ENCODE measurements at regions not wholly inside any gene's neighbourhood (a gene's known extent, or its start where the extent isn't known, plus 50 kb on each side); places are given as distances from the start of the nearest gene placed in this dataset.

GRCh38 chr13:44305286-44305685 is 68.3 kb upstream of the SERP2 start:
- Histone ChIP-seq H3K27me3 (no peaks in the 10 kb centered on the region), H3K27ac (no peak overlapping the region), H3K9me3 (no peaks in the 10 kb centered on the region), H3K36me3 (no peaks in the 10 kb centered on the region), H3K4me3 (ENCODE audit: low read depth in 1 of 2, low read length in 1 of 2) (no peak overlapping the region), H3K4me1 (ENCODE audit: control insufficient read depth in 1 of 2, insufficient read depth in 1 of 2, low read depth in 1 of 2, low read length in 1 of 2) (peaks cover 11 to 19% of the 10 kb centered on the region in 2 experiments)
- no peak for TF ChIP-seq CTCF (IDR thresholded peaks at IDR 0.05)

- TF ChIP-seq CTCF (IDR thresholded peaks at IDR 0.05), result no peak
- no peaks in the 10 kb centered on the region for H3K27me3 ChIP-seq
- no peaks in the 10 kb centered on the region for H3K36me3 ChIP-seq
- peaks cover 9 to 15% of the 10 kb centered on the region in 2 experiments for H3K4me1 ChIP-seq (ENCODE audit: control insufficient read depth in 1 of 2, insufficient read depth in 1 of 2, low read depth in 1 of 2, low read length in 1 of 2)
- H3K9me3 ChIP-seq, result no peaks in the 10 kb centered on the region
- H3K4me3 ChIP-seq (ENCODE audit: low read depth in 1 of 2, low read length in 1 of 2), result no peak overlapping the region
- H3K27ac ChIP-seq, result no peak overlapping the region
These were observed 67.7 kb upstream of the SERP2 start for GRCh38 chr13:44305917-44306370.

- H3K36me3 ChIP-seq, result no peaks in the 10 kb centered on the region
- peaks cover 3 to 9% of the 10 kb centered on the region in 2 experiments for H3K4me1 ChIP-seq (ENCODE audit: control insufficient read depth in 1 of 2, insufficient read depth in 1 of 2, low read depth in 1 of 2, low read length in 1 of 2)
- H3K27me3 ChIP-seq, result no peaks in the 10 kb centered on the region
- TF ChIP-seq CTCF (IDR thresholded peaks at IDR 0.05), result no peak
- no peak overlapping the region for H3K27ac ChIP-seq
- H3K4me3 ChIP-seq (ENCODE audit: low read depth in 1 of 2, low read length in 1 of 2), result no peak overlapping the region
- H3K9me3 ChIP-seq, result no peaks in the 10 kb centered on the region
These were observed 67.0 kb upstream of the SERP2 start for GRCh38 chr13:44306371-44307192.

GRCh38 chr13:44307255-44307654 is 66.4 kb upstream of the SERP2 start:
- no peaks in the 10 kb centered on the region for H3K27me3 ChIP-seq
- TF ChIP-seq CTCF (IDR thresholded peaks at IDR 0.05), result no peak
- no peaks in the 10 kb centered on the region for H3K9me3 ChIP-seq
- H3K4me1 ChIP-seq (ENCODE audit: control insufficient read depth in 1 of 2, insufficient read depth in 1 of 2, low read depth in 1 of 2, low read length in 1 of 2), result peaks cover 0 to 4% of the 10 kb centered on the region in 2 experiments
- no peak overlapping the region for H3K4me3 ChIP-seq (ENCODE audit: low read depth in 1 of 2, low read length in 1 of 2)
- no peaks in the 10 kb centered on the region for H3K36me3 ChIP-seq
- no peak overlapping the region for H3K27ac ChIP-seq

- Histone ChIP-seq H3K36me3 (no peaks in the 10 kb centered on the region), H3K9me3 (no peaks in the 10 kb centered on the region), H3K27ac (no peak overlapping the region), H3K4me1 (ENCODE audit: control insufficient read depth in 1 of 2, insufficient read depth in 1 of 2, low read depth in 1 of 2, low read length in 1 of 2) (peaks cover 0 to 4% of the 10 kb centered on the region in 2 experiments), H3K27me3 (no peaks in the 10 kb centered on the region), H3K4me3 (ENCODE audit: low read depth in 1 of 2, low read length in 1 of 2) (no peak overlapping the region)
- no peak for TF ChIP-seq CTCF (IDR thresholded peaks at IDR 0.05)
These were observed 65.8 kb upstream of the SERP2 start for GRCh38 chr13:44307844-44308243.

Data from neutrophil (primary cell).